Muscle of back (tissue), 3 donors: ENCODE measurements at regions not wholly inside any gene's neighbourhood (a gene's known extent, or its start where the extent isn't known, plus 50 kb on each side); places are given as distances from the start of the nearest gene placed in this dataset.

Source experiments
- DNase-seq, 3 donors: peaks; one replicate each; pipeline versions ENCODE4 v3.0.0 to v3.0.0-alpha.2; 2013

- DNase-seq, result no peak
Measured at GRCh38 chr18:10033016-10033399, 119.2 kb downstream of the VAPA start.

- no peak for DNase-seq
Measured at GRCh38 chr18:10035281-10035991, 121.6 kb downstream of the VAPA start.

DNA sequence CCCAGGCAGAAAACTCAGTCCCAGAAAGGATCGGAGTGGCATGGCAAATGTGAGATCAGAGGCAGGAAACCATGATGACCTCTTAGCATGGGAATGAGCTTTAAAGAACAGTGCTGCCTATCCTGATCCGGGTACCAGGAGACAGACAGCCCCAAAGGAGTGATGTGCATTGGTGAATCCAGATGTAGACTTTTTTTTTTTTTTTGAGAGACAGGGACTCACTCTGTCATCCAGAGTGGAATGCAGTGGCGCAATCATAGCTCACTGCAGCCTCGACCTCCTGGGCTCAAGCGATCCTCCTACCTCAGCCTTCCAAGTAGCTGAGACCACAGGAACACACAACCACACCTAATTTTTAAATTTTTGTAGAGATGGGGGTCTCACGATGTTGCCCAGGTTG, 122.7 kb downstream of the VAPA start:
- no peak for DNase-seq

DNA sequence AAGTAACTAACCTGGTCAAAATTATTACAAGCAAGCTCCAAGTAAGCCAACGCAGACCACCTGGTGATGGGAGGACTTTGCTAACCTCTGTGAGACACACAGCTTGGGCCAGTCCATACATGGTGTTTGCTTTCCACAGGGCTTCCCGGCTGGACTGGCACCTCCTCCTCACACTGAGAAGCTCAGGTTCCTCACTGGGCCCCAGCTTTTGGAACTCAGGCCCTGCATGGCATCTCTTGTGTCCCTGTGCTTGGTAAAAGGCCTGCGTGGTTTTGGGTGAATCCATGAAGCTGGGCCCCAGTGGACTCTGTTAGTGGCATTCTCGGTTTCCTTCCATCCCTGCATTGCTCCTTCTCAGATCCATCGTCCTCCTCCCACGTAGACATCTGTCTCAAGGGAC, 123.4 kb downstream of the VAPA start:
- DNase-seq, result no peak

GRCh38 chr18:10038268-10038667, 124.5 kb downstream of the VAPA start:
- no peak for DNase-seq

GRCh38 chr18:10040287-10041011, 126.6 kb downstream of the VAPA start:
- no peak for DNase-seq

- DNase-seq, result no peak
Measured at GRCh38 chr18:10041180-10041579, 127.4 kb downstream of the VAPA start.

DNA sequence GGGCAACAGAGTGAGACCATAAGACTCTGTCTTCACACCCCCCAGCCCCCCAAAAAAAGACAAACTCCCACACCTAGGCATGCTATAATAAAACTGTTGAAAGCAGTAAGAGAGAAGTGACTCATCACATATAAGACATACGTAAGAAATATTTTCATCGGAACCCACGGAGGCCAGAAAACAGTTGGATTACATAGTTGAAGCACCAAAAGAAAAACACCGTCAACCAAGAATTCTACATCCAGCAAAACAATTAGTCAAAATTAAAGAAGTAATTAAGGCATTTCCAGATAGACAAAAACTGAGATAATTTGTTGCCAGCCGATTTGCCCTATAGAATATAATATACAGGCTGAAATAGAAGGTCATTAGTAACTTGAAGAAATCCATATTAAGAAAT, 128.7 kb downstream of the VAPA start:
- DNase-seq, result no peak

- DNase-seq, result no peak
Measured at GRCh38 chr18:10044054-10044453, 130.2 kb downstream of the VAPA start.

GRCh38 chr18:10045296-10045891, 131.6 kb downstream of the VAPA start:
- DNase-seq, result no peak

- DNase-seq, result no peak
Measured at GRCh38 chr18:10046178-10046807, 132.5 kb downstream of the VAPA start.

- no peak for DNase-seq
Measured at GRCh38 chr18:10047237-10047636, 133.4 kb downstream of the VAPA start.

DNA sequence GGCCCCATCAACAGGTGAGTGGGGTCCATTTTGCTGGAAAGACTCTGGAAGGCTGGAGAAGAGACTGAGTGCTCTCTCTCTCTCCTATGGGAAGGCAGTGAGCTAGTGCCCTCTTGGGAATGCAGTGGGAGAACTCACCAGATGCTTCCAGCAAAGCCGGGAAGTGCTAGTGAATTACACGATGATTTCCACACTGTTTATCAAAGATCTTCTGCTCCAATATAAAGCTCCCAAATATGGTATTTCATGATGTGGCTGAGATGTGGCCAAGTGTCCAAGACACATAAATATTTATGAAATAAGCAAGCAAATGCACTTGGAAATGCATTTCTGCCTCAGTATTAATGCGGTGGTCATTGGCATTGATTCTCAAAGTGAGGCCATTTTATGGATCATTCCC, 135.9 kb downstream of the VAPA start:
- no peak for DNase-seq

GRCh38 chr18:10050956-10051355, 137.1 kb downstream of the VAPA start:
- DNase-seq, result no peak

GRCh38 chr18:10051877-10052631, 138.2 kb downstream of the VAPA start:
- peak in 2 of 3 donors; percentile 84 to 93 for DNase-seq

GRCh38 chr18:10052871-10053270, 139.1 kb downstream of the VAPA start:
- no peak for DNase-seq

DNA sequence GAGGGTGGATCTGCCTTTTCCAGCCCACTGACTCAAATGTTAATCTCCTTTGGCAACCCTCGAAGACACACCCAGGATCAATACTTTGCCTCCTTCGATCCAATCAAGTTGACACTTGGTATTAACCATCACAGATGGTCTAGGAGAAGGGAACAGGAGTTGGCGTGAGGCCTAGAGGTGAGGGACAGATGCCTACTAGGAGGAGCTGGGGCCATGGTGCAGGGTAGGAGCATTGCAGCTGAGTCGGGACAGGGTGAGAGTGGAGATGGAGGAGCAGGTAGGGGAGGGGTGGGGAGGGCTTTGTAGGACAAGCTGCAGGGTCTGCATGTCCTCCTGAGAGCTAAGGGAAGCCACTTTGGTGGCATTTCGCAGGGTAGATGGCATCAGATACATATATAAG, 140.0 kb downstream of the VAPA start:
- no peak for DNase-seq

DNA sequence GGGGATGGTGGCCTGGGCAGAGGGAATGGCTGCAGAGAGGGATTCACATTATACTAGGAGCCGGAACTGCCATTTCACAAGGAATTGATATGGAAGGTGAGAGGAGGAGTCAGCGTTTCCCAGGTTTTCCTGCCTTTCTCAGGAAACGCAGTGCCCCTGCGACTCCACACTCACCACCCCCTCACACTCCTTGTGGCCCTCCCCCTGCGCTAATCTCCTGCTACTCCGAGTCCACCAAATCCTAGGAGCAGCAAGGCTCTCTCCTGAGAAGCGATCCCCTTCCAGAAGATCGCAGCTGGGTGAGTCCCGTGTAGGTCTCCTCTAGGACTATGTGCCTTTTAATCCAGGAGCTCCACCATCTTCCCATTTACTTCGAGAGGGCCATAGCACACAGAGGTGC, 140.6 kb downstream of the VAPA start:
- DNase-seq, result no peak

- no peak for DNase-seq
Measured at GRCh38 chr18:10055125-10055750, 141.4 kb downstream of the VAPA start.

DNA sequence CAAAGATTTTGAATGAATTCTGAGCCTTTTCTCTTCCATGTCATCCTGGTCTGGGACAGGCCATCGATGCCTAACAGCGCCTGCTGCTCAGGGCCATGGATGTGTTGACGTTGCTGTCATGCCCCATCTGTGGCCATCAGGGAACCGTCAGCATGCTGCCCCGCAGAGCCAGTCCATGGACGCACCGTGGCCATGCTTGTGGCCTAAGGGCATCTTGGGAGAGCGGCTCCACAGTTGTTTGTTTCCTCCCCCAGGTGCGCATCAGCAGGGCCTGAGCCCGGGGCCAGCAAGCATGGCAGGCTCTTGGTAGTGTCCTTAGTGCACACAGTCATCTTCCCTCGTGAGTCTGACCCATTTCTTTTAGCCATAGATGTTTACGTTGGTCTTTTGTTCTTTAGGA, 142.7 kb downstream of the VAPA start:
- no peak for DNase-seq

GRCh38 chr18:10057401-10057893, 143.6 kb downstream of the VAPA start:
- DNase-seq, result no peak
